ENCODE measurements at regions not wholly inside any gene's neighbourhood (a gene's known extent, or its start where the extent isn't known, plus 50 kb on each side); places are given as distances from the start of the nearest gene placed in this dataset.

- no peak for DNase-seq
- TF ChIP-seq CTCF (IDR thresholded peaks at IDR 0.05) = no peak
- no peak for TF ChIP-seq EP300 (IDR thresholded peaks at IDR 0.05)
- TF ChIP-seq POLR2A (IDR thresholded peaks at IDR 0.05) = no peak
- no peak for TF ChIP-seq POLR2AphosphoS5 (IDR thresholded peaks at IDR 0.05)
- 53 to 78% methylated on average over 2 of the region's 2 CpGs for WGBS, 2 donors
- Histone ChIP-seq H3K36me3 (no peaks in the 10 kb centered on the region), H3K27me3 (no peaks in the 10 kb centered on the region), H3K9me3 (no peaks in the 10 kb centered on the region), H3K4me3 (no peak overlapping the region), H3K4me1 (no peaks in the 10 kb centered on the region), H3K27ac (no peak overlapping the region)
- ATAC-seq (ENCODE audit: low FRiP score in 2 of 2) = no peak
Measured at GRCh38 chr3:159172473-159172872, 370.6 kb downstream of the MFSD1 start.

DNA sequence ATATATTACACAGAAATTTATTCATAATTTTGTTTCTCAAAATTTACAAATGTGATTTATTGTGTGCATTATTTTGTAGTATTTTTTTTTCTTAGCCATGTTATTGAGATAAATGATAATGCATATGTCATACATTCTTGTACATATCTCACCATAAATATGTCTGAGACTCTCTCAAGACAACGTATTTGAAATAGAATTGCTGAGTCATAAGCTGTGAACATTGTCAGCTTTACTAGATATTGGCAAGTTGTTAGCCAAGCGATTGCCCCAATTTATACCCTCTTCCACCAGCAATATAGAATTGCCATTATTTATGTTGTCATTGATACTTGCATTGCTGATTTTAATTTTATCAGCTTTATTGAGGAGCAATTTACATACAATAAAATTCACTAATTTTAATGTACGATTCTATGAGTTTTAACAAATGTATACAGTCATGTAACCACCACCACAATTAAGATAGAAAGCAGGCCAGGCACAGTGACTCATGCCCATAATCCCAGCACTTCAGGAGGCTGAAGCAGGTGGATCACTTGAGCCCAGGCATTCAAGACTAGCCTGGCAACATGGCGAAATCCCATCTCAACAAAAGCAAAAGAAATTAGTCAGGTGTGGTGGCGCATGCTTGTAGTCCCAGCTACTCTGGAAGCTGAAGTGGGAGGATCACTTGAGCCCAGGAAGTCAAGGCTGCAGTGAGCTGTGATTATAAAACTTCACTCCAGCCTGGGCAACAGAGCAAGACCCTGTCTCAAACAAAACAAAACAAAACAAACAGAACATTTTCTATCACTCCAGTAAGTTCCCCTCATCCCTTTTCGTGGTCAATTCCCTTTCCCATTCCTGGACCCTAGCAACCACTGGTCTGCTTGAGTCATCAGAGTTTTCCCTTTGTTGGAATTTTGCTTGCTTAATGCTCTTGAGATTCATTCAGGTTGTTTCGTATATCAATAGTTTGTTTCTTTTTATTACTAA lies 373.1 kb downstream of the MFSD1 start:
- no peaks in the 10 kb centered on the region for H3K4me1 ChIP-seq
- no peak overlapping the region for H3K4me3 ChIP-seq
- no peaks in the 10 kb centered on the region for H3K36me3 ChIP-seq
- TF ChIP-seq POLR2AphosphoS5 (IDR thresholded peaks at IDR 0.05) (no peak), EP300 (IDR thresholded peaks at IDR 0.05) (no peak), CTCF (IDR thresholded peaks at IDR 0.05) (no peak), POLR2A (IDR thresholded peaks at IDR 0.05) (no peak)
- no peaks in the 10 kb centered on the region for H3K27me3 ChIP-seq
- WGBS, 2 donors = 67 to 73% methylated on average over 7 of the region's 7 CpGs
- no peaks in the 10 kb centered on the region for H3K9me3 ChIP-seq
- ATAC-seq (ENCODE audit: low FRiP score in 2 of 2) = no peak
- no peak overlapping the region for H3K27ac ChIP-seq
- DNase-seq = no peak

- DNase-seq (no peak), ATAC-seq (ENCODE audit: low FRiP score in 2 of 2) (no peak)
- no peaks in the 10 kb centered on the region for H3K36me3 ChIP-seq
- no peaks in the 10 kb centered on the region for H3K27me3 ChIP-seq
- no peak overlapping the region for H3K4me3 ChIP-seq
- peaks cover 0 to 4% (median 0%) of the 10 kb centered on the region in 4 donors for H3K9me3 ChIP-seq
- no peak for TF ChIP-seq POLR2AphosphoS5 (IDR thresholded peaks at IDR 0.05)
- no peak for TF ChIP-seq CTCF (IDR thresholded peaks at IDR 0.05)
- TF ChIP-seq POLR2A (IDR thresholded peaks at IDR 0.05) = no peak
- TF ChIP-seq EP300 (IDR thresholded peaks at IDR 0.05) = no peak
- no peak overlapping the region for H3K27ac ChIP-seq
- WGBS, 2 donors = 68 to 71% methylated on average over 4 of the region's 4 CpGs
- H3K4me1 ChIP-seq = no peaks in the 10 kb centered on the region
Measured at GRCh38 chr3:159178209-159178897, 376.5 kb downstream of the MFSD1 start.

DNA sequence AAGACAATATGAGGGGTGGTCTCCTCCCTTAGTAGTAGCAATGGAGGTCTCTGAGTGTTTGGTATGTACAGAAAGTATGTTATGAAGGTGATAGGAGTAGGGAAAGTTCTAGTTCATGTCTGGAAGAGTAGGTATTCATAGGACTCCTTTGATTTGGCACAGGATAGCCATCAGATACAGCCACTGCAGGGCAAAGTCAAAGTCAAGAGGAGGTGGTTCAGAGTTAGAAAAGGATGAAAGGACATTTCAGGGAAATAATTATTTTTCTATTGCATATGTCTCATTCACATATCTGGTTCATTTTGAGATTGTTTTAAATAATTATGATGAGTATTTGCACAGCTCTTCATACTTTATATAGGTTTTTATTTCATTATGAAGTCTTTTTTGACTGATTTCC lies 381.1 kb downstream of the MFSD1 start:
- DNase-seq (no peak), ATAC-seq (ENCODE audit: low FRiP score in 2 of 2) (no peak)
- Histone ChIP-seq H3K9me3 (peaks cover 0 to 4% (median 0%) of the 10 kb centered on the region in 4 donors), H3K36me3 (no peaks in the 10 kb centered on the region), H3K4me3 (no peak overlapping the region), H3K4me1 (no peaks in the 10 kb centered on the region), H3K27me3 (no peaks in the 10 kb centered on the region), H3K27ac (no peak overlapping the region)
- TF ChIP-seq POLR2AphosphoS5 (IDR thresholded peaks at IDR 0.05) = no peak
- no peak for TF ChIP-seq EP300 (IDR thresholded peaks at IDR 0.05)
- no peak for TF ChIP-seq CTCF (IDR thresholded peaks at IDR 0.05)
- TF ChIP-seq POLR2A (IDR thresholded peaks at IDR 0.05) = no peak
